PC-3 (cell line): ENCODE measurements at regions not wholly inside any gene's neighbourhood (a gene's known extent, or its start where the extent isn't known, plus 50 kb on each side); places are given as distances from the start of the nearest gene placed in this dataset.
"Not testable (repeated sequence)": the region's sequence is repeated elsewhere in the genome, so short reads cannot be mapped to it uniquely, and the experiment has no call there.

Experiments used
- ATAC-seq: fragments of 200-7000 bp; cut with Tn5 transposase; 2 replicates; pipeline ENCODE4 v1.9.1; 2020; ENCODE audit warnings: mild to moderate bottlenecking, moderate library complexity
- BruUV-seq: library from RNA; stranded (reverse); fragments of 400-500 nt; replicated peaks from 2 replicates; lab custom pipeline; 2021; lab: Mats Ljungman, UMichigan
- CTCF ChIA-PET: fragments of 300-600 bp; sonication (Branson Sonifier 250); formaldehyde crosslinking; loops from one replicate; lab custom pipeline; 2022; ENCODE audit warnings: antibody characterized with exemption; lab: Charles Lee
- POLR2A ChIA-PET: fragments of 300-600 bp; sonication (Branson Sonifier 250); formaldehyde crosslinking; loops from one replicate; lab custom pipeline; 2022; ENCODE audit warnings: antibody characterized with exemption; ENCODE audit not compliant: unreplicated experiment; lab: Charles Lee
- DNase-seq: peaks from one replicate; pipeline ENCODE4 v3.0.0-alpha.2; 2015
- H2AFZ ChIP-seq: fragments of 300-600 bp; sonication (generic); 2 replicates; pipeline ENCODE4 v1.6.0; 2016; ENCODE audit warnings: antibody characterized with exemption, low read length
- H3F3A ChIP-seq: fragments of 300-600 bp; sonication (generic); one replicate; pipeline ENCODE4 v1.6.0; 2017; ENCODE audit warnings: antibody characterized with exemption, low read length, control low read depth, mild to moderate bottlenecking; ENCODE audit not compliant: unreplicated experiment
- H3K27ac ChIP-seq: fragments of 300-600 bp; sonication (generic); 2 replicates; pipeline ENCODE4 v1.5.1; 2016; ENCODE audit warnings: mild to moderate bottlenecking, low read length
- H3K27me3 ChIP-seq: fragments of 300-600 bp; sonication (generic); 2 replicates; pipeline ENCODE4 v1.6.1; 2016; ENCODE audit warnings: low read length, mixed read lengths
- H3K36me3 ChIP-seq: fragments of 300-600 bp; sonication (generic); 2 replicates; pipeline ENCODE4 v1.6.1; 2016; ENCODE audit warnings: low read depth, mixed run types, low read length, mixed read lengths
- H3K4me1 ChIP-seq: fragments of 300-600 bp; sonication (generic); 2 replicates; pipeline ENCODE4 v1.5.1; 2016; ENCODE audit warnings: low read length; ENCODE audit not compliant: insufficient read depth
- H3K4me2 ChIP-seq: fragments of 300-600 bp; sonication (generic); 2 replicates; pipeline ENCODE4 v1.6.0; 2016; ENCODE audit warnings: low read length
- H3K4me3 ChIP-seq: fragments of 300-600 bp; sonication (generic); 2 replicates; pipeline ENCODE4 v1.5.1; 2016; ENCODE audit warnings: mild to moderate bottlenecking, low read length, mixed read lengths
- H3K79me2 ChIP-seq: fragments of 300-600 bp; sonication (generic); 2 replicates; pipeline ENCODE4 v1.6.1; 2017; ENCODE audit warnings: low read length, mixed read lengths
- H3K9ac ChIP-seq: fragments of 300-600 bp; sonication (generic); 2 replicates; pipeline ENCODE4 v1.6.0; 2016; ENCODE audit warnings: mild to moderate bottlenecking, low read length
- H3K9me2 ChIP-seq: fragments of 300-600 bp; sonication (generic); replicated peaks from 2 replicates; pipeline ENCODE4 v1.6.1; 2016; ENCODE audit warnings: mixed run types, low read length, mixed read lengths
- H3K9me3 ChIP-seq: fragments of 300-600 bp; sonication (generic); 2 replicates; pipeline ENCODE4 v1.6.1; 2016; ENCODE audit warnings: low read length, mixed read lengths
- H4K20me1 ChIP-seq: fragments of 300-600 bp; sonication (generic); 2 replicates; pipeline ENCODE4 v1.6.1; 2016; ENCODE audit warnings: low read length, mixed read lengths
- EZH2 ChIP-seq: fragments of 300-600 bp; sonication (generic); IDR thresholded peaks from one replicate; pipeline ENCODE4 v1.6.1; 2017; ENCODE audit warnings: antibody characterized with exemption, mild to moderate bottlenecking, low read length; ENCODE audit not compliant: unreplicated experiment
- EZH2phosphoT487 ChIP-seq: fragments of 300-600 bp; sonication (generic); IDR thresholded peaks from 2 replicates; pipeline ENCODE4 v1.6.1; 2018; ENCODE audit warnings: mild to moderate bottlenecking, antibody characterized with exemption, low read length, borderline replicate concordance
- intact Hi-C: fragments of 100-400 bp; cut with micrococcal nuclease; formaldehyde crosslinking; loops from 2 replicates; pipeline ENCODE4 v1.9.0; 2023
- TF ChIP-seq, protein P1 (sequence below): fragments of 300-600 bp; sonication (generic); conservative IDR thresholded peaks from 2 replicates; pipeline ENCODE4 v1.5.1; 2017; ENCODE audit warnings: antibody characterized with exemption, low read depth, mild to moderate bottlenecking, low read length

- DNase-seq (no peak), ATAC-seq (no peak)
- Histone ChIP-seq H3K9ac (no peak overlapping the region), H3K79me2 (no peaks in the 10 kb centered on the region), H3K27me3 (no peaks in the 10 kb centered on the region), H4K20me1 (no peaks in the 10 kb centered on the region), H3K4me1 (no peaks in the 10 kb centered on the region), H3K9me3 (no peaks in the 10 kb centered on the region), H3K4me2 (no peak overlapping the region), H2AFZ (no peak overlapping the region), H3K9me2 (no peaks in the 10 kb centered on the region), H3F3A (no peaks in the 10 kb centered on the region), H3K4me3 (no peak overlapping the region), H3K36me3 (no peaks in the 10 kb centered on the region), H3K27ac (no peak overlapping the region)
- ChIA-PET CTCF (no interaction called here), POLR2A (interaction anchor here (0.6 kb wide), 1 partner anchor 170 kb away, joined by 3 read pairs; no protein-coding TSS in a partner anchor)
- no peak for TF ChIP-seq EZH2phosphoT487
- TF ChIP-seq, protein P1, sequence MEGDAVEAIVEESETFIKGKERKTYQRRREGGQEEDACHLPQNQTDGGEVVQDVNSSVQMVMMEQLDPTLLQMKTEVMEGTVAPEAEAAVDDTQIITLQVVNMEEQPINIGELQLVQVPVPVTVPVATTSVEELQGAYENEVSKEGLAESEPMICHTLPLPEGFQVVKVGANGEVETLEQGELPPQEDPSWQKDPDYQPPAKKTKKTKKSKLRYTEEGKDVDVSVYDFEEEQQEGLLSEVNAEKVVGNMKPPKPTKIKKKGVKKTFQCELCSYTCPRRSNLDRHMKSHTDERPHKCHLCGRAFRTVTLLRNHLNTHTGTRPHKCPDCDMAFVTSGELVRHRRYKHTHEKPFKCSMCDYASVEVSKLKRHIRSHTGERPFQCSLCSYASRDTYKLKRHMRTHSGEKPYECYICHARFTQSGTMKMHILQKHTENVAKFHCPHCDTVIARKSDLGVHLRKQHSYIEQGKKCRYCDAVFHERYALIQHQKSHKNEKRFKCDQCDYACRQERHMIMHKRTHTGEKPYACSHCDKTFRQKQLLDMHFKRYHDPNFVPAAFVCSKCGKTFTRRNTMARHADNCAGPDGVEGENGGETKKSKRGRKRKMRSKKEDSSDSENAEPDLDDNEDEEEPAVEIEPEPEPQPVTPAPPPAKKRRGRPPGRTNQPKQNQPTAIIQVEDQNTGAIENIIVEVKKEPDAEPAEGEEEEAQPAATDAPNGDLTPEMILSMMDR = no peak
- TF ChIP-seq EZH2 = no peak
- BruUV-seq = no TSS peak
- intact Hi-C loops = no loop called here
These were observed 89.4 kb upstream of the CNTNAP2 start for GRCh38 chr7:146027243-146027642.

DNA sequence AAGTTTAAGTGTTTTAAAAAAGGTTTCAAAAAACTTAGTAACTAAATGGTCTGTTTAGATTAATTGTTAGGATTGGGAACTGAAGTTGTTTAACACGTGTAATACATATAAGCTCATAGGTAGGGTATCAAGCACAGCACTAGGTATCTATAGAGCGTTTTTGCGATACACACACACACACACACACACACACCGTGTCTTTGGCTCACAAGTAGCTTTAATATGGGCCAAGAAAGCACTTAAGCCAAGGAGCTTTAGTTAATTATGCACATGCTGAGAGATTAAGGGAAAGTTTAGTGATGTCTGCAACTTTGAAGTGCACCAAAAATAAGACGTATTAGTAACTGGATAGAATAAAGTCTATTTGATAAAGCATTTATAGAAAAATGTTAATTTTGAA lies 93.8 kb upstream of the CNTNAP2 start:
- ATAC-seq = no peak
- no peaks in the 10 kb centered on the region for H3K9me2 ChIP-seq

DNA sequence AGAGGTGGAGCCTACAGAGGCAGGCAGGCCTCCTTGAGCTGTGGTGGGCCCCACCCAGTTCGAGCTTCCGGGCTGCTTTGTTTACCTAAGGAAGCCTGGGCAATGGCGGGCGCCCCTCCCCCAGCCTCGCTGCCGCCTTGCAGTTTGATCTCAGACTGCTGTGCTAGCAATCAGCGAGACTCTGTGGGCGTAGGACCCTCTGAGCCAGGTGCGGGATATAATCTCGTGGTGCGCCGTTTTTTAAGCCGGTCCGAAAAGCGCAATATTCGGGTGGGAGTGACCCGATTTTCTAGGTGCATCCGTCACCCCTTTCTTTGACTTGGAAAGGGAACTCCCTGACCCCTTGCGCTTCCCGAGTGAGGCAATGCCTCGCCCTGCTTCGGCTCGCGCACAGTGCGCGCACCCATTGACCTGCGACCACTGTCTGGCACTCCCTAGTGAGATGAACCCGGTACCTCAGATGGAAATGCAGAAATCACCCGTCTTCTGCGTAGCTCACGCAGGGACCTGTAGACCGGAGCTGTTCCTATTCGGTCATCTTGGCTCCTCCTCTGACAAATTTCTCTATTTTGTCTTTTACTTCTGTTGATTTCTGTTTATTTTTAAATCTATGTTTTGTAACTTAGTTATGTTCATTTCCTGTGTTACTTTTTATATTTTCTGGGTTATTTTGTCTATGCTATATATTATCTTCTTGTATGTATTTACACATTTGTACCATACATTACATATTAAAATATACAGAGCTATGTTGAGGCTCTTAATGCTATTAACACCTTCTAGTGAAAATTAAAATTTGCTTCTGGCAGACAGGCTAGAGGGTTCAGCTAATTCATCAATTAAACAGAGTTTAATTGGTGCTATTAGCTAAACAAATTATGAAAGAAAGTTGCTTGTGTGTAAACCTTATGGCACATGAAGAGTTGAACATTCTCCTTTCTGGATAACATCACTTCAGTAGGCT lies 97.3 kb upstream of the CNTNAP2 start:
- H3K9me3 ChIP-seq, H3K4me2 ChIP-seq, H3K4me1 ChIP-seq, ATAC-seq, H3K27me3 ChIP-seq, DNase-seq, H3K79me2 ChIP-seq, H3F3A ChIP-seq, H2AFZ ChIP-seq, H3K9me2 ChIP-seq, H3K36me3 ChIP-seq, POLR2A ChIA-PET, H4K20me1 ChIP-seq, intact Hi-C loops, H3K9ac ChIP-seq, H3K4me3 ChIP-seq, BruUV-seq, H3K27ac ChIP-seq, CTCF ChIA-PET: not testable (repeated sequence)

More for the DNA sequence above, 93.8 kb upstream of the CNTNAP2 start:
- no peak overlapping the region for H3K27ac ChIP-seq
- intact Hi-C loops = no loop called here
- no peak overlapping the region for H3K9ac ChIP-seq
- no TSS peak for BruUV-seq
- no peak for DNase-seq
- no peaks in the 10 kb centered on the region for H3K27me3 ChIP-seq
- TF ChIP-seq, protein P1 = no peak
- TF ChIP-seq EZH2 (no peak), EZH2phosphoT487 (no peak)
- H3K4me2 ChIP-seq = no peak overlapping the region
- no peaks in the 10 kb centered on the region for H3K9me3 ChIP-seq
- no peaks in the 10 kb centered on the region for H3K36me3 ChIP-seq
- ChIA-PET POLR2A (no interaction called here), CTCF (no interaction called here)
- H2AFZ ChIP-seq = no peak overlapping the region
- H3K4me3 ChIP-seq = no peak overlapping the region
- H3F3A ChIP-seq = no peaks in the 10 kb centered on the region
- no peaks in the 10 kb centered on the region for H4K20me1 ChIP-seq
- H3K79me2 ChIP-seq = no peaks in the 10 kb centered on the region
- no peaks in the 10 kb centered on the region for H3K4me1 ChIP-seq

- H3K9me2 ChIP-seq, H3K27me3 ChIP-seq, BruUV-seq, DNase-seq, H3K27ac ChIP-seq, H3K36me3 ChIP-seq, H3K9ac ChIP-seq, H3K79me2 ChIP-seq, POLR2A ChIA-PET, H3K4me2 ChIP-seq, H2AFZ ChIP-seq, H3K9me3 ChIP-seq, H3F3A ChIP-seq, H3K4me1 ChIP-seq, H3K4me3 ChIP-seq, ATAC-seq, intact Hi-C loops, H4K20me1 ChIP-seq, CTCF ChIA-PET: not testable (repeated sequence)
These were observed 99.2 kb upstream of the CNTNAP2 start for GRCh38 chr7:146017366-146017765.

- H3K4me2 ChIP-seq, H3K9ac ChIP-seq, H3K36me3 ChIP-seq, H3F3A ChIP-seq, POLR2A ChIA-PET, H3K27ac ChIP-seq, H3K9me3 ChIP-seq, CTCF ChIA-PET, ATAC-seq, H2AFZ ChIP-seq, H3K9me2 ChIP-seq, H3K4me3 ChIP-seq, H3K4me1 ChIP-seq, H4K20me1 ChIP-seq, DNase-seq, BruUV-seq, H3K79me2 ChIP-seq, intact Hi-C loops, H3K27me3 ChIP-seq: not testable (repeated sequence)
These were observed 102.4 kb upstream of the CNTNAP2 start for GRCh38 chr7:146014154-146014553.
